Putamen (tissue), 1 donor: ENCODE measurements at regions not wholly inside any gene's neighbourhood (a gene's known extent, or its start where the extent isn't known, plus 50 kb on each side); places are given as distances from the start of the nearest gene placed in this dataset.

Experiments
- DNase-seq: peaks from one replicate; pipeline ENCODE4 v3.0.0-alpha.2; 2016; ENCODE audit warnings: low spot score

DNA sequence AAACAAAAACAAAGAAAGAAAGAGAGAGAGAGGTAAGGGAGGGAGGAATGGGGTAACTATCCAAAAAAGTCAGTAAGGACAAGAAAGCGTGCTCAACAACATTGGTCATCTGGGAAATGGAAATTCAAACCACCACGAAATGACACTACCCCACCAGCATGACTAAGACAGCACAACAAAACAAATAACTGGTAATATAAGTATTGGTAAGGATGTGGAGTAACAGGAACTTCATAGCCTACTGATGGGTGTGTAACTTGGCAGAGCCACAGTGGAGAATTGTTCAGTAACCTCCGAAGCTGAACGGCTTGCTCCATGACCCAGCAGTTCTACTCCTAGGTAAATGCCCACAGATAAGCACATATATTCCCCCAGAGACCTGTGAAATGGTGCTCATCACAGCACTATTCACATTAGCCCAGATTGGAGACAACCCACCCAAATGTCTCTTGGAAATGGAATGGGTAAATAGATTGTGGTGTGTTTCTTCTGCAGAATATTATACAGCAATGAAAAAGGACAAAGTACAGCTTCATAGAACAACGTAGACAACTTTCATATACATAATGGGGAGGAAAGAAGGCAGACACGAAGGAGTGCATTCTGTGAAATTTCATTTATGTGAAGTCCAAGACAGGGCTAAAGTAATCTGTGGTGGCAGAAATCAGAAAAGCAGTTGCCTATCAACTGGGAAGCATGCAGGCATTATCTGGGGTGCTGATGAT lies 95.5 kb upstream of the ATP6AP2 start:
- no peak for DNase-seq

DNA sequence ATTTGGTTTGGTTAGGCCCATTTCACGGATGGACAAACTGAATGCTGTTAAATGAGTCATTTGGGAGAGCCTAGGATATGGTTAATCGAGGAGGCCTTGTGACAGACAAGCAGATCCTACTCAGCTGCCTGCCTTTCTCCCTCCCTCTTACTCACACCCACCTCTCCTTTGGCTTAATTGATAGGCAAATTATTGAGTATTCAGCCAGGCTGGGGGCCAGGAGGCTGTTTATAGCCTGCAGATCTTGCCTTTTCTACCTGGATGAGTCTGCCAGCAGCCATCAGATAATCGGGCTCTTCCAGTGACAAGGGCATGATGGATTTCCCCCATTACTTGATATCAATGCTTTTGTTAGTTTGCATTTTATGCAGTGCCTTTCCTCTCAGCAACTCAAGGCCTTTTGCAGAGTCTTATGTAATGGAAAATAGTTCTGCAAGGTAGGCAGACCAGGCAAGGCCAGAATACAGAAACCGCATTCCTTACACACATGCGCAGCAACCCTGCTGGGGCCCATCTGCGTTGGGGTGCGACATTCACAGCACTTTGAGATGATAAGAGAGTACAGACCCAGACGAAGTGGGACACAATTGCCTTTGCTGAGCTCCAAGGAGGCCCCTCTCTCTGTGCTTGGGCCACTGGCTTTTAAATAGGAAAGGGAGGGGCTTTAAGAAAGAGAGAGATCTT lies 96.2 kb upstream of the ATP6AP2 start:
- peak; percentile 34 for DNase-seq

DNA sequence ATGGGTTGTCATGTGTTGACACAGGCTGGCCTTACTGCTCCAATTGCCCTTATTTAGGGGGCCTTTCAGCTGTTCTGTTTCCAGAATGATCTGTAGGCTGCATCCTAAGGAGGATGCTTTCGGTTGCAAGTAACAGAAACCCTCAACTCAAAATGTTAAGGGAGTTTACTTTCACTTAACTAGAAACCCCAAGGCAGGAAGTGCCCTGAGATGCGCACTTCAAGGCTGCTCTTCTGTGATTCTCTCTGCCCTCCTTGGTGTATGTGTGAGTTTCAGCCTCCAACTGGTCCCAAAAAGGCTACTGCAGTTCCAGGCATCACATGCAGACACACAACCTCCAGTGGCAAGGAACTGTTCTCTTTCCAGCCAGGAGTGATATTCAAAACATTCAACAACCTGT lies 97.3 kb upstream of the ATP6AP2 start:
- no peak for DNase-seq

GRCh38 chrX:40479777-40480318 lies 100.9 kb upstream of the ATP6AP2 start:
- no peak for DNase-seq

- DNase-seq = no peak
Measured at GRCh38 chrX:40478474-40479065, 102.2 kb upstream of the ATP6AP2 start.

DNA sequence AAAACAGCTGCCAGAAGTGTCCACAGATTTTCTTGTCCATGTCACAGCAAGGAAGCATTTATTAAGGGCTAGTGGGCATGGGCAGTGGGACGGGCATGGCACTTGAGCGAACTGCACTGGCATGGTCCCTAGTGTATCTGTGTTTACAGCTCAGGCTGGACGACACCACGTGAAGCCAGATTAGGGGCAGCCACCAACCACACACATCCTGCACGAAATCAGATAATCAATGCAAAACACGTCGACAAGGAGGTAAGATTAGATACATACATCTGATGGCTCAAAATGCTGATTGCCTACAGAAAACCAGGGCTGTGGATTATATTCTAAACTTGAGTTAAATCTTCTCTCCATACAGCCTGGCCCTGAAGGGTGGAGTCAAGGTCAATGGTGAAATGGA lies 103.8 kb upstream of the ATP6AP2 start:
- DNase-seq = no peak

GRCh38 chrX:40474645-40475044 lies 106.1 kb upstream of the ATP6AP2 start:
- DNase-seq = no peak

DNA sequence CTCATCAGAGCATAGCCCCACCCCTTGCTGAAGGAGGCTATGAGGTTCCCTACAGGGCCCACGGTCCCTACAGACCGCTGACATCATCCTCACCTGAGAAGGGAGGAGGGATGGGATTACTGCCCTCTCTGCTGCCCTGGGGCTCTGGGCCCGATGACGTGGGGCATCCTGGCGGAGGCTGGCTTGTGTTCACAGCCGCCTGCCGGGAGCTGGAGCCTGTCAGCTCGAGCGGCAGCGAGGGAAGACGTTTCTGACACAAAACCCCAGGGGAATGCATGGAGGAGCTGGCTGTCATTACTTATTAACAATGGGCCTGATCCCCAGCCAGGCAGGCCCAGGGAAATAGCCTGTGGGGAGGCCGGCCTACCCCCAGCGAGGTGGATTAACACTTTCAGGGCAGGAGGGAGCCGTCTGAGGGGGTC lies 106.6 kb upstream of the ATP6AP2 start:
- DNase-seq = no peak

DNA sequence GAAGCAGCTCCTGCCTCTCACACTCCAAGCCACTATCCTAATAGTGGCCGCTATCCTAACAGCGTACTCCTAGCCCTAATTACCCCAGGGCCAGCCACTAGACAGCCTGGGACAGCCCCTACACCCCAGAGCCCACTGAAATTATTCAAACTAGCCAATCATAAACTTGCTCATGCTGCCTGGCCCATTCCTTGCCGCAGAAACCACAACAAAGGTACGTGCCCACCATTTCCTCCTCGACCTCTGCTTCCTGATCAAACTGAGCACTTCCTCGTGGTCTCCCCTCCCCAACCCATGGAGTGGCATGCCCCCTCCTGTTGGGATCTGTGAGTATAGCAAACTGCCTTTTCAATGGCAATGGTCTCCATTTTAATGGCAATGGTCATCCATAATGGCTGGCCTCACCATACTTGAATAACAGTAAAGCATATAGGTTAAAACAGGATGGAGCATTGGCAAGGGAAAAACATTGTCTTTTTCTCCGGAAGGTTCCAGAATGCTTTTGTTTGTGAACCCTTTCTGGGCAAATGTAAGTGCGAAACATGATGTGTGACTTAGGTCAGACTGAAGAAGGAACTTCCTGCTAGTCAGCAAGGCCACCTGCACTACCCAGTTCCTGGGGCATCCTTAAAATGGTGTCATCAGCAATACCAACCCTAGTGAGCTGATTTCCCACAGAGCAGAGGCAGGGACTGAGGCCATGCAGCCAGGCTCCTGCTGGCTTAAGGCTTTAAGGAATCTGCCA lies 107.1 kb upstream of the ATP6AP2 start:
- no peak for DNase-seq

DNA sequence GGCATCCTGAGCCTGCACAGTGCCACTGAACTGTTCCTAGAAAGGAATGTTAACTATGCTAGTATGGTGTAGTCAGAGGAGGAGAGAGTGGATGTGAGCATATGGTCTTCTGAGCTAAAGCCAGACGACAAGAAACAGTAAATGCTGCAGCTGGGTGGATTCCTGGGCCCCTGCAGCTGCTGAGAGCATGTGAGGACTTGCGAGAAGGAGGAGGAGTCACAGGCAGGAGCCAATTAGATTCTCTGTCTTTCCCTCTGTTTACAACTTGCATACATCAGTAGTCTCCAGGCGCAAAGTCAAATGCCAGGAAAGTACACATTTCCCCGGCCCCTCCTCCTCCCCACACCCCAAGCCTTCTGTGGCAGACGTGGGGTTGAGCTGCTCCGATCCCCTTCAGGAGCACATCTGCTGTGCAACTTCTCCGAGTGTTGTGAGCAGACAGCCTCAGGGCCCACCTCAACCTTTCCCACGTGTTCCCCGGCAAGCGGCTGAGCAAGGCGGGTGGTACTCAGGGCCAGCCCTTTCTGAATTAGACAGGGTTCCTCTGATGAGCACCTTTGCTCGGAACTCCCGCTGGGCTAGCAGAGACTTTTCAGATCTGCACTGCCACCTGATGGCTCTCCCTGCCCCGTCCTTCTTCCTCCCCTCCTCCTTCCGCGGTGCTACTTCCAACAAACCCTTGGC lies 108.7 kb upstream of the ATP6AP2 start:
- DNase-seq = peak; percentile 53

DNA sequence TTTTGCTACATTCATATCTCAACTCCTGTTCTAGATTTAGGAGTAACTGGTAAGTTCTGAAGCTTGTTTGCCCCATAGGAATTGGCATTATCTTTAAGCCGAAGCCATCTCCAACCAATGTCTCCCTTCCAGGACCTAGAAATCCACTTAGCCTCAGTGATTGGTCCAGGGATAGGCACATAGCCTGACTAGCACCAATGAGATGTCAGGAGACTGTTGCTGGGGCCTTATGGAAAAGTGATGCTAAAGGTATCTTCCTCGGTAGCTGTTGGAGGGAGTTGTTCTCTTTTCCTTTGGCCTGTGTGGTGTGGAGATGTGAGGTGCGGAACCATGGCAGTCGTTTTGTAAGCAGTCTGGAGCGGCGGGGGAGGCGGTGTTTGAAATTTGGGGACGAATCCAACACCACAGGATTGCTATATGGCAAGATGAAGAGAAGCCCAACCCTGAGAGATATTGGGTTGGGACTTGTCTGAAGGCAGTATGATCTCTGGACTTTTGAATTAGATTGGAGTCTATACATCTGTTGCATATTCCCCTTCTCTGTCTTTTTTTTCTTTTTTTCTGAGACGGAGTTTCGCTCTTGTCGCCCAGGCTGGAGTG lies 109.8 kb upstream of the ATP6AP2 start:
- no peak for DNase-seq

- DNase-seq = no peak
Measured at GRCh38 chrX:40469316-40469715, 111.5 kb upstream of the ATP6AP2 start.

- peak; percentile 83 for DNase-seq
Measured at GRCh38 chrX:40468033-40468846, 112.5 kb upstream of the ATP6AP2 start.

DNA sequence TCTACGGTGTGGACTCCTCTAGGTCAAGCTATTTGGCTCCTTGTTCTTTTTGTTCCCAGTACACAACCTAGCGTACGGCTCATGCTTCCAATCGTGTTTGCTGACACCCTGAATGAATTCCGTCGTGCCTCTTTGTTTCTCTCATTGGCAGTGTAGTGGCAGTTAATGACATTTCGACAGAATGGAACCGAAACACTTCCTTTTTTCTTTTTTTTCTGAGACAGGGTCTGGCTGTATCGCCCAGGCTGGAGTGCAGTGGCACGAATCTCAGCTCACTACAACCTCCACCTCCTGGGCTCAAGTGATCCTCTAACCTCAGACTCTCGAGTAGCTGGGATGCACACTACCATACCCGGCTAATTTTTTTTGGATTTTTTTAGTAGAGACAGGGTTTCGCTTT lies 113.3 kb upstream of the ATP6AP2 start:
- DNase-seq = no peak

- no peak for DNase-seq
Measured at GRCh38 chrX:40465735-40466551, 114.8 kb upstream of the ATP6AP2 start.

GRCh38 chrX:40462795-40463194 lies 118.0 kb upstream of the ATP6AP2 start:
- no peak for DNase-seq

DNA sequence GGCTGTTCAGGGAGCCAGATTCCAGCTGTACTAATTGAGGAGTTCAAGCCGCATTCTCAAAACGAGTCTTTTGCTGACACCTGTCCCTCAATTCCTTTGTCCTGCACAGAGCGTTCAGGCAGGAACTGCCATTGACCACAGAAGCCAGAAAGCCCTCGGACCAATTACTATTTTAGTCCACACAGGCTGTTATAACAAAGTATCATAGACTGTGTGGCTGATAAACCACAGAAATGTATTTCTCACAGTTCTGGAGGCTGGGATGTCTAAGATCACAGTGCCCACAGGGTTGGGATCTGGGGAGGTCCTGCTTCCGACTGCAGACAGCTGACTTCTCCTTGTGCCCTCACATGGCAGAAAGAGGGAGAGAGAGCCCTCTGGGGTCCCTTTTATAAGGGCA lies 119.8 kb upstream of the ATP6AP2 start:
- no peak for DNase-seq

DNA sequence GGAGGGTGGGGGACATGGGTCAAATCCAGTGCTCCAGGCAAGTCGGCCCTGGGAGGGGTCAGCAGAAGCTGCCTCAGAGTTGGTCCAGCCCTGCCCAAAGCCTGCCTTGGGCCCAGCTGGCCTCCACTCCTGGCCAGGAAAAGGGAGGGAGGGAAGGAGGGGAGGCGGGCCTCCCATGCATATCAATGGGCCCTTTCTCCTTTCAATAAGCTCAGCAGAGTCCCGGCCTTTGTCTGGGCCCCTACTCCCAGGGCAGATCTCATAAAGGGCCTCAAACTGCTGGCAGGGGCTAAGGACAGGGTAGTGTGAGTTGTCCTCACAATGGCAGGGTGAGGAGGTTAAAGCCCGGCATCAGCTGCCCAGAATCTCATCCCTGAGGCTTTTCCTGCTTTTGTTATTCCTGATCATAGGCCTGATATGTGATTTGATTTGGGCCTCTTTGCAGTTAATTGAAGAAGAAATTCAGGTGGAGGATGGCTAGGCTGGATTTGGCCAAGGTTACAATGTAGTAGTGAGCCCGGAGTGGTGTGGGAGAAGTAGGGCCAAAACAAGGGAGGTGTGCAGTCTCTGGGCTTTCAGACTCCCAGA lies 121.1 kb upstream of the ATP6AP2 start:
- peak; percentile 84 for DNase-seq

- DNase-seq = no peak
Measured at GRCh38 chrX:40457406-40457805, 123.4 kb upstream of the ATP6AP2 start.
